ENCODE measurements at regions not wholly inside any gene's neighbourhood (a gene's known extent, or its start where the extent isn't known, plus 50 kb on each side); places are given as distances from the start of the nearest gene placed in this dataset.
"Not testable (repeated sequence)": the region's sequence is repeated elsewhere in the genome, so short reads cannot be mapped to it uniquely, and the experiment has no call there.

GRCh38 chr11:25319127-25319526 lies 822.3 kb downstream of the LUZP2 start:
- no peak for DNase-seq (ENCODE audit: low read depth)

GRCh38 chr11:25327656-25328055 lies 830.8 kb downstream of the LUZP2 start:
- no peak for DNase-seq (ENCODE audit: low read depth)

- no peak for DNase-seq (ENCODE audit: low read depth)
These were observed 842.4 kb downstream of the LUZP2 start for GRCh38 chr11:25339281-25339680.

GRCh38 chr11:25349537-25349936 lies 852.7 kb downstream of the LUZP2 start:
- no peak for DNase-seq (ENCODE audit: low read depth)

- no peak for DNase-seq (ENCODE audit: low read depth)
These were observed 854.3 kb downstream of the LUZP2 start for GRCh38 chr11:25350899-25351803.

GRCh38 chr11:25357133-25357532 lies 860.3 kb downstream of the LUZP2 start:
- no peak for DNase-seq (ENCODE audit: low read depth)

GRCh38 chr11:25377466-25377865 lies 880.6 kb downstream of the LUZP2 start:
- no peak for DNase-seq (ENCODE audit: low read depth)

- DNase-seq (ENCODE audit: low read depth): no peak
These were observed 900.0 kb downstream of the LUZP2 start for GRCh38 chr11:25396847-25397246.

- DNase-seq (ENCODE audit: low read depth): no peak
These were observed 911.3 kb downstream of the LUZP2 start for GRCh38 chr11:25408146-25408545.

GRCh38 chr11:25415793-25416192 lies 916.1 kb upstream of the ANO3 start:
- DNase-seq (ENCODE audit: low read depth): no peak

GRCh38 chr11:25423436-25424199 lies 908.3 kb upstream of the ANO3 start:
- no peak for DNase-seq (ENCODE audit: low read depth)

GRCh38 chr11:25432376-25432775 lies 899.6 kb upstream of the ANO3 start:
- DNase-seq (ENCODE audit: low read depth): no peak

GRCh38 chr11:25435197-25435596 lies 896.7 kb upstream of the ANO3 start:
- no peak for DNase-seq (ENCODE audit: low read depth)

GRCh38 chr11:25436326-25436725 lies 895.6 kb upstream of the ANO3 start:
- no peak for DNase-seq (ENCODE audit: low read depth)

GRCh38 chr11:25441421-25441820 lies 890.5 kb upstream of the ANO3 start:
- DNase-seq (ENCODE audit: low read depth): no peak

- DNase-seq (ENCODE audit: low read depth): no peak
These were observed 882.8 kb upstream of the ANO3 start for GRCh38 chr11:25449091-25449490.

- no peak for DNase-seq (ENCODE audit: low read depth)
These were observed 878.5 kb upstream of the ANO3 start for GRCh38 chr11:25453471-25453870.

GRCh38 chr11:25456211-25456610 lies 875.7 kb upstream of the ANO3 start:
- DNase-seq (ENCODE audit: low read depth): no peak

GRCh38 chr11:25483915-25484635 lies 847.9 kb upstream of the ANO3 start:
- no peak for DNase-seq (ENCODE audit: low read depth)

- no peak for DNase-seq (ENCODE audit: low read depth)
These were observed 846.6 kb upstream of the ANO3 start for GRCh38 chr11:25485315-25485714.

GRCh38 chr11:25486338-25486737 lies 845.6 kb upstream of the ANO3 start:
- DNase-seq (ENCODE audit: low read depth): not testable (repeated sequence)

- DNase-seq (ENCODE audit: low read depth): not testable (repeated sequence)
These were observed 843.8 kb upstream of the ANO3 start for GRCh38 chr11:25488176-25488575.

- not testable (repeated sequence) for DNase-seq (ENCODE audit: low read depth)
These were observed 830.5 kb upstream of the ANO3 start for GRCh38 chr11:25501426-25501825.
